Psoas muscle (tissue), 7 donors: ENCODE measurements at regions not wholly inside any gene's neighbourhood (a gene's known extent, or its start where the extent isn't known, plus 50 kb on each side); places are given as distances from the start of the nearest gene placed in this dataset.

Experiments used
- ATAC-seq, 4 donors: fragments of 200-7000 bp; cut with Tn5 transposase; one replicate each; pipeline ENCODE4 v1.9.1; 2020; ENCODE audit warnings: moderate library complexity in 3 of 4, mild to moderate bottlenecking in 2 of 4
- DNase-seq, 2 donors: peaks; one replicate each; pipeline ENCODE4 v3.0.0-alpha.2; 2020
- H3K27ac ChIP-seq: fragments of 200-600 bp; one replicate; pipeline ENCODE4 v1.8.0; 2022
- H3K27me3 ChIP-seq, 3 donors: fragments of 200-600 bp in 1 of 3; one replicate each; pipeline versions ENCODE4 v1.6.1 to v1.8.0; 2013 to 2022; ENCODE audit warnings: low read length in 2 of 3, mild to moderate bottlenecking in 2 of 3, moderate library complexity in 1 of 3; ENCODE audit not compliant: insufficient read depth in 3 of 3
- H3K36me3 ChIP-seq, 2 donors: fragments of 200-600 bp in 1 of 2; one replicate each; pipeline versions ENCODE4 v1.6.1 to v1.8.0; 2013 to 2022; ENCODE audit warnings: low read depth in 1 of 2, mild to moderate bottlenecking in 1 of 2, moderate library complexity in 1 of 2; ENCODE audit not compliant: insufficient read depth in 1 of 2
- H3K4me1 ChIP-seq: fragments of 200-600 bp; one replicate; pipeline ENCODE4 v1.8.0; 2022
- H3K4me3 ChIP-seq: fragments of 200-600 bp; one replicate; pipeline ENCODE4 v1.8.0; 2022; ENCODE audit warnings: mild to moderate bottlenecking
- H3K9me3 ChIP-seq: fragments of 200-600 bp; one replicate; pipeline ENCODE4 v1.8.0; 2022
- WGBS, 3 donors: extraction: QIAGEN DNeasy Blood & Tissue Kit; methylation state at CpG; one replicate each; pipeline versions ENCODE4 v1.1.6 to v1.1.7; 2013; 5-methylcytosine and 5-hydroxymethylcytosine counted together
- intact Hi-C, 2 donors: fragments of 100-400 bp; cut with DNase I; formaldehyde crosslinking; loops; one replicate each; pipeline versions ENCODE4 v1.11.0 to v1.14.2; 2022
- TF ChIP-seq, protein P1 (sequence below): fragments of 200-600 bp; IDR thresholded peaks from one replicate; pipeline ENCODE4 v1.8.0; 2022; ENCODE audit warnings: antibody characterized with exemption
- donor health status: healthy with polysubstance abuse.
- donor health status: DM: no; HTN: no; CAD: no; lungs with moderate emphysema.
- donor health status: Bipolar disorder and iron deficiency.
- donor health status: healthy.
- donor health status: DM: yes; HTN: yes; CAD: no.
- donor health status: DM: no; HTN: no; CAD: no.
- donor health status: DM: yes; HTN: yes; CAD: no.

DNA sequence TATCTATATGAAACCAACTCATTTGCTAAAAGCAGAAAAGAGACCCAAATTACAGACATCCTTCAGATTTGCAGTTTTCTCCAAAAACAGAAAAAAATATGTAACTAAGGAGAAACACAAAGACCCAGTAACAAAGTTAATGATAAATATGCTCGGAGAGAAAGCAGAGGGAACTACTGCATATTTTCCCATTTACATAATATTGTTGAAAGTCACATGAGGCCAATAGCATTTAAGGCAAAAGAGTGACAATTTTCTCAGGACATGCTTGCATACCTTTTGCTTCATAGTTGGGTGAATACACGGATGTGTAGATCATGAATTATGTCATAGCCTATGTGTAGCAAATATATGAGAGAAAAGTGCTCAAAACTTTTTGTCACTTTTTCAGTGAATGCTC lies 310.3 kb downstream of the EFNB2 start:
- DNase-seq (no peak), ATAC-seq (no peak)
- Histone ChIP-seq H3K9me3 (no peaks in the 10 kb centered on the region), H3K4me3 (no peak overlapping the region), H3K27me3 (no peaks in the 10 kb centered on the region), H3K27ac (no peak overlapping the region), H3K36me3 (no peaks in the 10 kb centered on the region), H3K4me1 (no peaks in the 10 kb centered on the region)
- WGBS, 3 donors = 36 to 43% (median 43%) methylated on average over 2 of the region's 2 CpGs
- intact Hi-C loops = no loop called here
- TF ChIP-seq, protein P1, sequence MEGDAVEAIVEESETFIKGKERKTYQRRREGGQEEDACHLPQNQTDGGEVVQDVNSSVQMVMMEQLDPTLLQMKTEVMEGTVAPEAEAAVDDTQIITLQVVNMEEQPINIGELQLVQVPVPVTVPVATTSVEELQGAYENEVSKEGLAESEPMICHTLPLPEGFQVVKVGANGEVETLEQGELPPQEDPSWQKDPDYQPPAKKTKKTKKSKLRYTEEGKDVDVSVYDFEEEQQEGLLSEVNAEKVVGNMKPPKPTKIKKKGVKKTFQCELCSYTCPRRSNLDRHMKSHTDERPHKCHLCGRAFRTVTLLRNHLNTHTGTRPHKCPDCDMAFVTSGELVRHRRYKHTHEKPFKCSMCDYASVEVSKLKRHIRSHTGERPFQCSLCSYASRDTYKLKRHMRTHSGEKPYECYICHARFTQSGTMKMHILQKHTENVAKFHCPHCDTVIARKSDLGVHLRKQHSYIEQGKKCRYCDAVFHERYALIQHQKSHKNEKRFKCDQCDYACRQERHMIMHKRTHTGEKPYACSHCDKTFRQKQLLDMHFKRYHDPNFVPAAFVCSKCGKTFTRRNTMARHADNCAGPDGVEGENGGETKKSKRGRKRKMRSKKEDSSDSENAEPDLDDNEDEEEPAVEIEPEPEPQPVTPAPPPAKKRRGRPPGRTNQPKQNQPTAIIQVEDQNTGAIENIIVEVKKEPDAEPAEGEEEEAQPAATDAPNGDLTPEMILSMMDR = no peak

DNA sequence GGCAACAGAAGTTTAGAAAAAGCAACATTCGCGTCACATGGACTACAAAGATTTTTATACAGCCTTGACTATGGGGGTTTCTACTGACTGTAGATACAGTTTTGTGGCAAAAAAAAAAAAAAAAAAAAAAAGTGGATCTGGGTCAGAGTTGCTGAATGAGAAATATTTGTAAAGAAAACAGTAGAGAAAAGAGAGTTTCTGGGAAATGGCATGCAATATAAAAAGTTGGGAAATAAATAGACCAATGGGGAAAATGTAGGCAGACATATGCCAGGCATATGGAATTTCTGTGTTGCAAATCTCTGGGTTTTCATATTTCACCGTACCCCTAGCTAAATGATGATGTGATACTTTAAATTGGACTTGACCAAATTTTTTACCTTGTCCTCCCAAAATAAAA lies 315.3 kb downstream of the EFNB2 start:
- DNase-seq = no peak
- intact Hi-C loops = no loop called here
- TF ChIP-seq, protein P1 = no peak
- Histone ChIP-seq H3K36me3 (no peaks in the 10 kb centered on the region), H3K4me1 (no peaks in the 10 kb centered on the region), H3K4me3 (no peak overlapping the region), H3K27ac (no peak overlapping the region), H3K9me3 (no peaks in the 10 kb centered on the region), H3K27me3 (no peaks in the 10 kb centered on the region)
- 96 to 97% (median 96%) methylated on average over 3 of the region's 3 CpGs for WGBS, 3 donors
- no peak for ATAC-seq

DNA sequence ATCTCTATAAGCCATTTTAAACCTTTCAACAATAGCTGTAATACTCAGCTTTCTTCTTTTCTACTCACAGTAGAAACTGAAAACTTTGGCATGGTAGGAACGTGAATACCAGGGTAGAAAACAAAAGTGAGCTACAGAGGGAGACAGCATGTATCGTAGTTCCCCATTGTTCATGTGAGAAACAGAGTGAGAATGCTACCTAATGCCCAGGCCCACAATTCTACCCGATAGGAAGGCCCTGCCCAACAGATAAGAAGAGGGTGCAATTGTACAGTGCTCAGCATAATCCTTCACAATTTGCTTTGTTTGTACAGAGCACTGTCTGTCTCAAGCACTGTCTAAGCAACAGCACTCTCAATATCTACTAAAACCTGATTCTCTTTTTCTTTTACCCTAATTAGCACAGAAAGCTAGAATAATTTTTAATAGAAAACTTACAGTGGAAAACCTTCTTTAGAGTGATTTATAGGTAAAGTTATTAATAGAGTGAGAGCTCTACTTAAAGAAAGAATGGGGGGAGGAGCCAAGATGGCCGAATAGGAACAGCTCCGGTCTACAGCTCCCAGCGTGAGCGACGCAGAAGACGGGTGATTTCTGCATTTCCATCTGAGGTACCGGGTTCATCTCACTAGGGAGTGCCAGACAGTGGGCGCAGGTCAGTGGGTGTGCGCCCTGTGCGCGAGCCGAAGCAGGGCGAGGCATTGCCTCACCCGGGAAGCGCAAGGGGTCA lies 322.3 kb downstream of the EFNB2 start:
- H3K27ac ChIP-seq = no peak overlapping the region
- H3K9me3 ChIP-seq = no peaks in the 10 kb centered on the region
- DNase-seq (no peak), ATAC-seq (no peak)
- H3K27me3 ChIP-seq = no peaks in the 10 kb centered on the region
- WGBS, 3 donors = 82 to 84% (median 83%) methylated on average over 16 to 18 of the region's 18 CpGs
- H3K4me3 ChIP-seq = no peak overlapping the region
- no peaks in the 10 kb centered on the region for H3K36me3 ChIP-seq
- no peaks in the 10 kb centered on the region for H3K4me1 ChIP-seq
- TF ChIP-seq, protein P1 = no peak
- intact Hi-C loops = no loop called here

DNA sequence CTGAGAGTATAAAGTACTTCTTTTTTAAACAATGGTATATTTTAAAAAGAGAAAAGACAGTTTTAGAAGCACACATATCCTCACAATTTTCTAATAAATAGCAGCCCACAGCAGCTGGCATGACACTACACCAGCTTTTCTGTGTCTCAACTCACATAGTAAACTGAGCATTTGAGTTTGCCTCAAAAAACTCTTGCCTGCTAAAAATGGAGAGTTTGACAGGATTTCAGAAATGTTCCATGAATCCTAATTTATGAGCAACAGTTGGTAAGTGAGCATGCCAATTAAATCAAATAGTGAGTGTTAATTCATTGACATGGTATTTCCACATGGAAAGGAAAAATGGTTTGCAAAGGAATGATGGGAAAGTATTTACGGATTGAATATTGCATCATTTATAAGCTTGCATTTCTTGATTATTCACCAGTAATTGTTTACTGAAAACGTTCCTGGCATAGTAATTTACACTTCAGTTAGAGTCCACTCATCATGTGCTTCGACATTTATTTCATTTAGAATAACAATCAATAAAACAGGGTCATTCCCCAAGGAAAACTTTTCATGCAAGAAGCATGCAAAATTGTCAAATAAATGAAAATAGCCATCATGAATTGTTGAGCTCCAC lies 323.0 kb downstream of the EFNB2 start:
- TF ChIP-seq, protein P1 = no peak
- no peak for ATAC-seq
- Histone ChIP-seq H3K9me3 (no peaks in the 10 kb centered on the region), H3K4me3 (no peak overlapping the region), H3K36me3 (no peaks in the 10 kb centered on the region), H3K27ac (no peak overlapping the region), H3K27me3 (no peaks in the 10 kb centered on the region), H3K4me1 (no peaks in the 10 kb centered on the region)
- no peak for DNase-seq
- intact Hi-C loops = no loop called here
- 22 to 34% (median 26%) methylated on average over 3 of the region's 3 CpGs for WGBS, 3 donors
